B cell (primary cell): ENCODE measurements at regions not wholly inside any gene's neighbourhood (a gene's known extent, or its start where the extent isn't known, plus 50 kb on each side); places are given as distances from the start of the nearest gene placed in this dataset.

Source experiments
- ATAC-seq: fragments of 200-7000 bp; cut with Tn5 transposase; one replicate; pipeline ENCODE4 v1.10.0; 2021; ENCODE audit warnings: low read depth, mild to moderate bottlenecking, moderate number of reproducible peaks, moderate library complexity
- CTCF ChIA-PET: fragments of 350-600 bp; sonication (Branson Sonifier 250); formaldehyde crosslinking; loops from one replicate; lab custom pipeline; 2021; ENCODE audit warnings: antibody characterized with exemption, inconsistent platforms; lab: Charles Lee
- POLR2A ChIA-PET: fragments of 350-600 bp; sonication (Branson Sonifier 250); formaldehyde crosslinking; loops from one replicate; lab custom pipeline; 2021; ENCODE audit warnings: antibody characterized with exemption; lab: Charles Lee
- DNase-seq: peaks from one replicate; pipeline ENCODE4 v3.0.0; 2013
- H2AFZ ChIP-seq: 2 replicates; pipeline ENCODE4 v1.6.1; 2012; ENCODE audit warnings: mild to moderate bottlenecking, low read depth, low read length; ENCODE audit not compliant: insufficient read depth, poor library complexity, severe bottlenecking
- H3K27ac ChIP-seq, 2 donors: 1 replicate in 1 of 2; 2 replicates in 1 of 2; pipeline ENCODE4 v1.5.1; 2012 to 2013; ENCODE audit warnings: low read length in 2 of 2, mild to moderate bottlenecking in 2 of 2, moderate library complexity in 1 of 2
- H3K27me3 ChIP-seq, 4 experiments: fragments of 200-600 bp in 1 of 4; sonication (generic) in 1 of 4; replicated peaks in 1 of 4; 1 replicate in 2 of 4; 2 replicates in 2 of 4; pipeline versions ENCODE4 v1.6.1 to v1.7.0; 2013 to 2016; ENCODE audit warnings: low read length in 3 of 4, mild to moderate bottlenecking in 2 of 4, mixed read lengths in 1 of 4, moderate library complexity in 1 of 4; ENCODE audit not compliant: insufficient read depth in 4 of 4, control insufficient read depth in 3 of 4; ENCODE audit errors: control extremely low read depth in 1 of 4
- H3K36me3 ChIP-seq, 2 experiments: replicated peaks in 1 of 2; 1 replicate in 1 of 2; 2 replicates in 1 of 2; pipeline versions ENCODE4 v1.6.1 to v1.7.1; 2013; ENCODE audit warnings: low read length in 1 of 2; ENCODE audit not compliant: insufficient read depth in 2 of 2, control insufficient read depth in 1 of 2; ENCODE audit errors: control extremely low read depth in 1 of 2, extremely low read depth in 1 of 2
- H3K4me1 ChIP-seq, 2 donors: fragments of 200-600 bp in 1 of 2; sonication (generic) in 1 of 2; 1 replicate in 1 of 2; 2 replicates in 1 of 2; pipeline versions ENCODE4 v1.5.1 to v1.6.1; 2013 to 2017; ENCODE audit warnings: low read length in 2 of 2; ENCODE audit not compliant: control insufficient read depth in 2 of 2, insufficient read depth in 2 of 2
- H3K4me2 ChIP-seq: replicated peaks from 2 replicates; pipeline ENCODE3; 2012; ENCODE audit warnings: mild to moderate bottlenecking, low read depth, low read length; ENCODE audit not compliant: poor library complexity, severe bottlenecking
- H3K4me3 ChIP-seq, 5 experiments: fragments of 200-600 bp in 1 of 5; sonication (generic) in 1 of 5; 1 replicate in 3 of 5; 2 replicates in 2 of 5; pipeline versions ENCODE4 v1.5.1 to v1.7.0; 2011 to 2016; ENCODE audit warnings: low read length in 4 of 5, mild to moderate bottlenecking in 4 of 5, low read depth in 2 of 5, control low read depth in 1 of 5, moderate library complexity in 1 of 5; ENCODE audit not compliant: insufficient read depth in 1 of 5; ENCODE audit errors: control extremely low read depth in 1 of 5, extremely low read depth in 1 of 5
- H3K79me2 ChIP-seq: fragments of 200-600 bp; sonication (generic); one replicate; pipeline ENCODE4 v1.6.0; 2016; ENCODE audit warnings: low read length; ENCODE audit not compliant: control insufficient read depth, insufficient read depth
- H3K9ac ChIP-seq: fragments of 200-600 bp; sonication (generic); 2 replicates; pipeline ENCODE4 v1.6.1; 2017; ENCODE audit warnings: mild to moderate bottlenecking, low read length, moderate library complexity
- H3K9me3 ChIP-seq, 3 donors: one replicate each; pipeline versions ENCODE4 v1.6.1 to v1.7.1; 2013; ENCODE audit warnings: low read length in 2 of 3; ENCODE audit not compliant: control insufficient read depth in 2 of 3, insufficient read depth in 1 of 3; ENCODE audit errors: control extremely low read depth in 1 of 3
- H4K20me1 ChIP-seq: 2 replicates; pipeline ENCODE4 v1.6.0; 2012; ENCODE audit warnings: mild to moderate bottlenecking, low read length; ENCODE audit not compliant: insufficient read depth, control insufficient read depth, poor library complexity, severe bottlenecking
- H3K27ac Mint-ChIP-seq: one replicate; pipeline ENCODE4 v1.8.0; 2021; ENCODE audit warnings: mixed read lengths
- H3K27me3 Mint-ChIP-seq: one replicate; pipeline ENCODE4 v1.8.0; 2021; ENCODE audit warnings: mixed read lengths
- H3K4me1 Mint-ChIP-seq: one replicate; pipeline ENCODE4 v1.8.0; 2021; ENCODE audit warnings: mixed read lengths
- H3K4me3 Mint-ChIP-seq: one replicate; pipeline ENCODE4 v1.8.0; 2021; ENCODE audit warnings: mixed read lengths
- H3K9me3 Mint-ChIP-seq: one replicate; pipeline ENCODE4 v1.8.0; 2022; ENCODE audit warnings: mixed read lengths; ENCODE audit not compliant: insufficient read depth
- CTCF ChIP-seq: fragments of 200-600 bp; IDR thresholded peaks from one replicate; pipeline ENCODE4 v1.8.0; 2022; ENCODE audit warnings: antibody characterized with exemption, mild to moderate bottlenecking
- EZH2 ChIP-seq: IDR thresholded peaks from 2 replicates; pipeline ENCODE4 v1.6.1; 2012; ENCODE audit warnings: borderline replicate concordance, low read depth, mild to moderate bottlenecking, moderate library complexity, low read length; ENCODE audit not compliant: insufficient read depth, poor library complexity, severe bottlenecking
- WGBS: methylation state at CpG from one replicate; pipeline ENCODE4 v1.1.5; 2013; ENCODE audit warnings: missing lambda C conversion rate; ENCODE audit not compliant: insufficient coverage; 5-methylcytosine and 5-hydroxymethylcytosine counted together
- intact Hi-C: fragments of 100-400 bp; cut with micrococcal nuclease; formaldehyde crosslinking; loops from one replicate; pipeline ENCODE4 v1.10.0; 2022

GRCh38 chr10:55214608-55215007 is 413.6 kb upstream of the PCDH15 start:
- Histone ChIP-seq H3K4me3 (no peak overlapping the region), H4K20me1 (no peaks in the 10 kb centered on the region), H3K4me2 (no peak overlapping the region), H3K27me3 (no peaks in the 10 kb centered on the region), H3K79me2 (no peaks in the 10 kb centered on the region), H3K36me3 (no peaks in the 10 kb centered on the region), H2AFZ (no peak overlapping the region), H3K9ac (no peak overlapping the region), H3K4me1 (no peaks in the 10 kb centered on the region), H3K27ac (no peak overlapping the region), H3K9me3 (no peaks in the 10 kb centered on the region)
- TF ChIP-seq CTCF: no peak
- TF ChIP-seq EZH2: no peak
- CTCF ChIA-PET: no interaction called here
- WGBS: no CpG with 5 or more reads among the region's 1 CpG
- ATAC-seq (no peak), DNase-seq (no peak)
- intact Hi-C loops: no loop called here
- Mint-ChIP-seq H3K4me3 (no peak overlapping the region), H3K27ac (no peak overlapping the region), H3K9me3 (peaks cover 2% of the 10 kb centered on the region), H3K4me1 (no peaks in the 10 kb centered on the region), H3K27me3 (no peaks in the 10 kb centered on the region)
- POLR2A ChIA-PET: no interaction called here

- Histone ChIP-seq H3K9me3 (no peaks in the 10 kb centered on the region), H3K79me2 (no peaks in the 10 kb centered on the region), H3K4me1 (no peaks in the 10 kb centered on the region), H3K4me3 (no peak overlapping the region), H4K20me1 (no peaks in the 10 kb centered on the region), H3K4me2 (no peak overlapping the region), H3K36me3 (no peaks in the 10 kb centered on the region), H3K9ac (no peak overlapping the region), H3K27ac (no peak overlapping the region), H2AFZ (no peak overlapping the region), H3K27me3 (no peaks in the 10 kb centered on the region)
- Mint-ChIP-seq H3K9me3 (peaks cover 2% of the 10 kb centered on the region), H3K4me3 (no peak overlapping the region), H3K27ac (no peak overlapping the region), H3K27me3 (no peaks in the 10 kb centered on the region), H3K4me1 (no peaks in the 10 kb centered on the region)
- TF ChIP-seq EZH2 (no peak), CTCF (no peak)
- ChIA-PET CTCF (no interaction called here), POLR2A (no interaction called here)
- intact Hi-C loops: no loop called here
- DNase-seq: no peak
- ATAC-seq: no peak
These were observed 411.0 kb upstream of the PCDH15 start for GRCh38 chr10:55212051-55212450.
